HepG2 (cell line): ENCODE measurements at regions not wholly inside any gene's neighbourhood (a gene's known extent, or its start where the extent isn't known, plus 50 kb on each side); places are given as distances from the start of the nearest gene placed in this dataset.
A peak's percentile ranks its signal among the peaks of the same experiment; 100 is the strongest.
"Not testable (repeated sequence)": the region's sequence is repeated elsewhere in the genome, so short reads cannot be mapped to it uniquely, and the experiment has no call there.

Experiments used
- ATAC-seq: fragments of 200-7000 bp; cut with Tn5 transposase; 3 replicates; pipeline ENCODE4 v1.9.1; 2020; ENCODE audit warnings: mild to moderate bottlenecking, moderate library complexity
- BruUV-seq: library from RNA; stranded (reverse); fragments of 400-500 nt; replicated peaks from 2 replicates; lab custom pipeline; 2021; lab: Mats Ljungman, UMichigan
- CTCF ChIA-PET: fragments of 300-600 bp; formaldehyde crosslinking; extraction: SDS; loops from one replicate; lab custom pipeline; 2021; ENCODE audit warnings: low total read pairs, inconsistent platforms, low intra/inter-chr PET ratio; lab: Yijun Ruan, JAX
- POLR2A ChIA-PET: fragments of 350-600 bp; sonication (Branson Sonifier 250); formaldehyde crosslinking; loops from one replicate; lab custom pipeline; 2020; ENCODE audit warnings: antibody characterized with exemption, inconsistent platforms; lab: Yijun Ruan, JAX
- DNase-seq: peaks from one replicate; pipeline ENCODE4 v3.0.0-alpha.2; 2015; ENCODE audit warnings: low spot score
- FAIRE-seq: peaks from 3 replicates; lab custom pipeline; 2011; peaks lifted over from hg19 to GRCh38; lab: Jason Lieb, UNC
- H2AFZ ChIP-seq: one replicate; pipeline ENCODE4 v1.6.1; 2011; ENCODE audit warnings: low read length, inconsistent platforms
- H3K27ac ChIP-seq: fragments of 300-600 bp; 3 replicates; pipeline ENCODE4 v1.8.0; 2011; ENCODE audit warnings: mixed run types, mild to moderate bottlenecking, mixed read lengths, low read length, inconsistent platforms; ENCODE audit not compliant: insufficient read depth; ENCODE audit errors: extremely low read length
- H3K27me3 ChIP-seq, 2 experiments: fragments of 200-600 bp in 1 of 2; 2 replicates in 1 of 2; 3 replicates in 1 of 2; pipeline versions ENCODE4 v1.6.0 to v1.8.0; 2011; ENCODE audit warnings: low read length in 2 of 2, mild to moderate bottlenecking in 2 of 2, moderate library complexity in 2 of 2, inconsistent platforms in 1 of 2; ENCODE audit not compliant: insufficient read depth in 2 of 2, control insufficient read depth in 1 of 2
- H3K36me3 ChIP-seq, 2 experiments: fragments of 200-600 bp in 1 of 2; replicated peaks in 1 of 2; 2 replicates in 1 of 2; 3 replicates in 1 of 2; pipeline versions ENCODE4 v1.5.1 to v1.8.0; 2011; ENCODE audit warnings: low read length in 2 of 2, inconsistent platforms in 1 of 2; ENCODE audit not compliant: insufficient read depth in 2 of 2, control insufficient read depth in 1 of 2
- H3K4me1 ChIP-seq: 2 replicates; pipeline ENCODE4 v1.5.1; 2012; ENCODE audit warnings: low read length, inconsistent platforms; ENCODE audit not compliant: insufficient read depth
- H3K4me2 ChIP-seq: 2 replicates; pipeline ENCODE4 v1.6.0; 2011; ENCODE audit warnings: low read depth, low read length, inconsistent platforms
- H3K4me3 ChIP-seq, 3 experiments: fragments of 200-600 bp in 1 of 3; sonication (generic), shearing (Covaris generic) in 1 of 3; replicated peaks in 1 of 3; 2 replicates each; pipeline ENCODE4 v1.5.1; 2011 to 2016; ENCODE audit warnings: low read length in 3 of 3, inconsistent platforms in 2 of 3, low read depth in 2 of 3, mild to moderate bottlenecking in 2 of 3, control low read depth in 1 of 3, mixed read lengths in 1 of 3; ENCODE audit not compliant: insufficient read depth in 1 of 3
- H3K79me2 ChIP-seq: one replicate; pipeline ENCODE4 v1.6.1; 2011; ENCODE audit warnings: low read length, inconsistent platforms; ENCODE audit not compliant: insufficient read depth
- H3K9ac ChIP-seq: 2 replicates; pipeline ENCODE4 v1.6.0; 2011; ENCODE audit warnings: mild to moderate bottlenecking, low read depth, low read length, inconsistent platforms; ENCODE audit not compliant: insufficient read depth
- H3K9me3 ChIP-seq: 2 replicates; pipeline ENCODE4 v1.5.1; 2012; ENCODE audit warnings: mild to moderate bottlenecking, low read length
- H4K20me1 ChIP-seq: 2 replicates; pipeline ENCODE4 v1.6.0; 2011; ENCODE audit warnings: inconsistent platforms, mild to moderate bottlenecking, low read length, moderate library complexity; ENCODE audit not compliant: insufficient read depth
- WGBS: methylation state at CpG from one replicate; pipeline ENCODE4 v1.1.6; 2017; ENCODE audit warnings: low lambda C conversion rate; 5-methylcytosine and 5-hydroxymethylcytosine counted together
- in situ Hi-C: cut with HindIII; loops from 2 replicates; pipeline ENCODE4 v1.10.0; 2017; ENCODE audit warnings: low pct_unique_long_range_greater_than_20kb; ENCODE audit not compliant: extremely low pct_ligation_motif_present
- intact Hi-C: fragments of 100-400 bp; cut with micrococcal nuclease; formaldehyde crosslinking; loops from one replicate; pipeline ENCODE4 v1.10.0; 2022; ENCODE audit not compliant: unreplicated experiment
- TF ChIP-seq, protein P1 (sequence below), 2 experiments: fragments of 450-650 bp in 1 of 2; sonication (generic) in 1 of 2; formaldehyde crosslinking in 1 of 2; IDR thresholded peaks; 2 replicates each; pipeline versions ENCODE4 v1.6.1 to v1.8.0; 2016 to 2022; ENCODE audit warnings: antibody characterized with exemption in 1 of 2, mild to moderate bottlenecking in 1 of 2, missing genetic modification reagents in 1 of 2

DNA sequence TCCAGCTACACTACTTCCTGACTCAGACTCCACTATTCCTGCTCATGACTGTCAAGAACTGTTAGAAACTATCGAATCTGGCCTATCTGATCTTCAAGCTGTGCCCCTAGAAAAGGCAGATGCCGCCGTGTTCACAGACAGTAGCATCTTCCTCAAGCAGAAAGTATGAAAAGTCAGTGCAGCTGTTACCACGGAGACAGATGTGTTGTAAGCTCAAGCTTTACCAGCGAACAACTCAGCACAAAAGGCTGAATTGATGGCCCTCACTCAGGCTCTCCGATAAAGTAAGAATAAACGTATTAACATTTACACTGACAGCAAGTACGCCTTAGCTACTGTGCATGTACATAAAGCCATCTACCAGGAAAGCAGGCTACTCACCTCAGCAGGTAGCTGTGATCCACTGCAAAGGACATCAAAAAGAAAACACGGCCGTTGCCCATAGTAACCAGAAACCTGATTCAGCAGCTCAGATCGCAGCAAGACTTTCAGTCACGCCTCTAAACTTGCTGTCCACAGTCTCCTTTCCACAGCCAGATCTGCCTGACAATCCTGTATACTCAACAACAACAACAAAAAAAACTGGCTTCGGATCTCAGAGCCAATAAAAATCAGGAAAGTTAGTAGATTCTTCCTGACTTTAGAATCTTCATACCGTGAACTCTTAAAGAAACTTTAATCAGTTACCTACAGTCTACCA lies 97.5 kb upstream of the FAM90A26 start:
- in situ Hi-C loops, H3K27me3 ChIP-seq, H2AFZ ChIP-seq, H3K79me2 ChIP-seq, H3K9me3 ChIP-seq, H3K4me1 ChIP-seq, H3K4me2 ChIP-seq, H3K9ac ChIP-seq, intact Hi-C loops, H3K4me3 ChIP-seq, H4K20me1 ChIP-seq, DNase-seq, H3K36me3 ChIP-seq, POLR2A ChIA-PET, H3K27ac ChIP-seq, FAIRE-seq, BruUV-seq, CTCF ChIA-PET, ATAC-seq: not testable (repeated sequence)
- WGBS: 71% methylated on average over 11 of the region's 14 CpGs

DNA sequence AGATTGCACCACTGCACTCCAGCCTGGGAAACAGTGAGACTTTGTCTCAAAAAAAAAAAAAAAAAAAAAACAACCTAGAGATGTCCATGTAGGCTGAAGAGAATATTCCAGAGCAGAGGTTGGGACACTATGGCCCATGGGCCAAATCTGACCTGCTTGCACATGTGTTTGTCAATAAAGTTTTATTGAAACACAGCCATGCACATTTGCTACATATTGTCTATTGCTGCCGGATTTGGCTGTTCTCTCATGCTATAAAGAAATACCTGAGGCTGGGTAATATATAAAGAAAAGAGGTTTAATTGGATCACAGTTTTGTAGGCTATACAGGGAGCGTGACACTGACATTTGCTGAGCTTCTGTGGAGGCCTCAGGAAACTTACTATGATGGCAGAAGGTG lies 102.3 kb upstream of the FAM90A26 start:
- H3K27ac ChIP-seq, ATAC-seq, intact Hi-C loops, H3K27me3 ChIP-seq, POLR2A ChIA-PET, H3K4me1 ChIP-seq, BruUV-seq, H4K20me1 ChIP-seq, H3K4me2 ChIP-seq, H3K79me2 ChIP-seq, CTCF ChIA-PET, H3K36me3 ChIP-seq, H3K9ac ChIP-seq, DNase-seq, H2AFZ ChIP-seq, FAIRE-seq, H3K9me3 ChIP-seq, H3K4me3 ChIP-seq, in situ Hi-C loops: not testable (repeated sequence)
- TF ChIP-seq, protein P1, sequence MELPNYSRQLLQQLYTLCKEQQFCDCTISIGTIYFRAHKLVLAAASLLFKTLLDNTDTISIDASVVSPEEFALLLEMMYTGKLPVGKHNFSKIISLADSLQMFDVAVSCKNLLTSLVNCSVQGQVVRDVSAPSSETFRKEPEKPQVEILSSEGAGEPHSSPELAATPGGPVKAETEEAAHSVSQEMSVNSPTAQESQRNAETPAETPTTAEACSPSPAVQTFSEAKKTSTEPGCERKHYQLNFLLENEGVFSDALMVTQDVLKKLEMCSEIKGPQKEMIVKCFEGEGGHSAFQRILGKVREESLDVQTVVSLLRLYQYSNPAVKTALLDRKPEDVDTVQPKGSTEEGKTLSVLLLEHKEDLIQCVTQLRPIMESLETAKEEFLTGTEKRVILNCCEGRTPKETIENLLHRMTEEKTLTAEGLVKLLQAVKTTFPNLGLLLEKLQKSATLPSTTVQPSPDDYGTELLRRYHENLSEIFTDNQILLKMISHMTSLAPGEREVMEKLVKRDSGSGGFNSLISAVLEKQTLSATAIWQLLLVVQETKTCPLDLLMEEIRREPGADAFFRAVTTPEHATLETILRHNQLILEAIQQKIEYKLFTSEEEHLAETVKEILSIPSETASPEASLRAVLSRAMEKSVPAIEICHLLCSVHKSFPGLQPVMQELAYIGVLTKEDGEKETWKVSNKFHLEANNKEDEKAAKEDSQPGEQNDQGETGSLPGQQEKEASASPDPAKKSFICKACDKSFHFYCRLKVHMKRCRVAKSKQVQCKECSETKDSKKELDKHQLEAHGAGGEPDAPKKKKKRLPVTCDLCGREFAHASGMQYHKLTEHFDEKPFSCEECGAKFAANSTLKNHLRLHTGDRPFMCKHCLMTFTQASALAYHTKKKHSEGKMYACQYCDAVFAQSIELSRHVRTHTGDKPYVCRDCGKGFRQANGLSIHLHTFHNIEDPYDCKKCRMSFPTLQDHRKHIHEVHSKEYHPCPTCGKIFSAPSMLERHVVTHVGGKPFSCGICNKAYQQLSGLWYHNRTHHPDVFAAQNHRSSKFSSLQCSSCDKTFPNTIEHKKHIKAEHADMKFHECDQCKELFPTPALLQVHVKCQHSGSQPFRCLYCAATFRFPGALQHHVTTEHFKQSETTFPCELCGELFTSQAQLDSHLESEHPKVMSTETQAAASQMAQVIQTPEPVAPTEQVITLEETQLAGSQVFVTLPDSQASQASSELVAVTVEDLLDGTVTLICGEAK (IDR thresholded peaks at IDR 0.05): 0 out of 2 replicates have a peak, but pooled peaks have one; percentile 6
- TF ChIP-seq, protein P1 (CRISPR knock-in tag; IDR thresholded peaks at IDR 0.05): peak; percentile 74; the same call in 1 of the 2 replicates
- 58% methylated on average over 2 of the region's 2 CpGs for WGBS
